Psoas muscle (tissue), 7 donors: ENCODE measurements at regions not wholly inside any gene's neighbourhood (a gene's known extent, or its start where the extent isn't known, plus 50 kb on each side); places are given as distances from the start of the nearest gene placed in this dataset.

ENCODE experiments used
- ATAC-seq, 4 donors: fragments of 200-7000 bp; cut with Tn5 transposase; one replicate each; pipeline ENCODE4 v1.9.1; 2020; ENCODE audit warnings: moderate library complexity in 3 of 4, mild to moderate bottlenecking in 2 of 4
- DNase-seq, 2 donors: peaks; one replicate each; pipeline ENCODE4 v3.0.0-alpha.2; 2020
- H3K27ac ChIP-seq: fragments of 200-600 bp; one replicate; pipeline ENCODE4 v1.8.0; 2022
- H3K27me3 ChIP-seq, 3 donors: fragments of 200-600 bp in 1 of 3; one replicate each; pipeline versions ENCODE4 v1.6.1 to v1.8.0; 2013 to 2022; ENCODE audit warnings: low read length in 2 of 3, mild to moderate bottlenecking in 2 of 3, moderate library complexity in 1 of 3; ENCODE audit not compliant: insufficient read depth in 3 of 3
- H3K36me3 ChIP-seq, 2 donors: fragments of 200-600 bp in 1 of 2; one replicate each; pipeline versions ENCODE4 v1.6.1 to v1.8.0; 2013 to 2022; ENCODE audit warnings: low read depth in 1 of 2, mild to moderate bottlenecking in 1 of 2, moderate library complexity in 1 of 2; ENCODE audit not compliant: insufficient read depth in 1 of 2
- H3K4me1 ChIP-seq: fragments of 200-600 bp; one replicate; pipeline ENCODE4 v1.8.0; 2022
- H3K4me3 ChIP-seq: fragments of 200-600 bp; one replicate; pipeline ENCODE4 v1.8.0; 2022; ENCODE audit warnings: mild to moderate bottlenecking
- H3K9me3 ChIP-seq: fragments of 200-600 bp; one replicate; pipeline ENCODE4 v1.8.0; 2022
- WGBS, 3 donors: extraction: QIAGEN DNeasy Blood & Tissue Kit; methylation state at CpG; one replicate each; pipeline versions ENCODE4 v1.1.6 to v1.1.7; 2013; 5-methylcytosine and 5-hydroxymethylcytosine counted together
- intact Hi-C, 2 donors: fragments of 100-400 bp; cut with DNase I; formaldehyde crosslinking; loops; one replicate each; pipeline versions ENCODE4 v1.11.0 to v1.14.2; 2022
- TF ChIP-seq, protein P1 (sequence below): fragments of 200-600 bp; IDR thresholded peaks from one replicate; pipeline ENCODE4 v1.8.0; 2022; ENCODE audit warnings: antibody characterized with exemption
- donor health status: healthy with polysubstance abuse.
- donor health status: DM: no; HTN: no; CAD: no; lungs with moderate emphysema.
- donor health status: Bipolar disorder and iron deficiency.
- donor health status: healthy.
- donor health status: DM: yes; HTN: yes; CAD: no.
- donor health status: DM: no; HTN: no; CAD: no.
- donor health status: DM: yes; HTN: yes; CAD: no.

DNA sequence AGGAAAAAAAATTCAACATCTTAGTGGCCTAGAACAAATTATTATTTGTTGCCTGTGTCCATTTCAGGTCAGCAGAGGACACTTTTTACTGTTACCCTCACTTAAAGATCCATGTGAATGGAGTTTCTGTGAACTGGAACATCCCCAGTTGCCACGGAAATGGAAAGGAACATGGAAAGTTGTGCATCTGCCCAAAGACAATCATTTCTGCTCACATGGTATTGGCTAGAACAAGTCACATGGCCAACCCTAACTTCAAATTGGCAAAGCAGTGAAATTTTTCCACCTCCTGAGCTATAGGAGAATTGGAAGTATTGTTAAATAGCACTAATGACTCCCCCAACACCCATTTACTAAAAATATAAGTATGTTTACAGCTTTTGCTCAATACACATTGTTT lies 71.2 kb upstream of the CCBE1 start:
- DNase-seq, result no peak
- no peaks in the 10 kb centered on the region for H3K36me3 ChIP-seq
- WGBS, 3 donors, result 49 to 58% (median 49%) methylated on average over 1 of the region's 1 CpG

DNA sequence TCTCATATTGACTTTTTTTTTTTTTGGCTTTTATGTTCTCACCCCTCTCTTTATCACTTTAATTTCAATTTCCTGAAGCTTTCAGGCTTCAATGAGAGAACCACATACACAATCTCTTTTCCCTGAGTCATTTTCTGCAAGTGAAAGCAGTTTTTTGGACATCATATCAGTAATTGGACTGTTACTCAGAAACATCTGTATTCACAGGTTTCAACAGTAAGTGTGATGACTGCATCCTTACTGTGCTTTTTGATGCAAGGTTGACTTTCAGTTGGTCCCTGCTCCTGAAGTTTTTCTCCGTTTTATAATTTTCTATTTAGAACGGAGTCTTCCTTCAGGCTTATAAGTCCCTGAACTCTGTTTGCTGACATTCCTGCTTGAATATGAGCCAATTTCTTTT lies 70.5 kb upstream of the CCBE1 start:
- Histone ChIP-seq H3K9me3 (no peaks in the 10 kb centered on the region), H3K4me1 (no peaks in the 10 kb centered on the region), H3K36me3 (no peaks in the 10 kb centered on the region), H3K4me3 (no peak overlapping the region), H3K27me3 (no peaks in the 10 kb centered on the region), H3K27ac (no peak overlapping the region)
- no peak for DNase-seq
- intact Hi-C loops, result no loop called here
- WGBS, 3 donors, result 83 to 88% (median 84%) methylated on average over 2 of the region's 2 CpGs
- TF ChIP-seq, protein P1, sequence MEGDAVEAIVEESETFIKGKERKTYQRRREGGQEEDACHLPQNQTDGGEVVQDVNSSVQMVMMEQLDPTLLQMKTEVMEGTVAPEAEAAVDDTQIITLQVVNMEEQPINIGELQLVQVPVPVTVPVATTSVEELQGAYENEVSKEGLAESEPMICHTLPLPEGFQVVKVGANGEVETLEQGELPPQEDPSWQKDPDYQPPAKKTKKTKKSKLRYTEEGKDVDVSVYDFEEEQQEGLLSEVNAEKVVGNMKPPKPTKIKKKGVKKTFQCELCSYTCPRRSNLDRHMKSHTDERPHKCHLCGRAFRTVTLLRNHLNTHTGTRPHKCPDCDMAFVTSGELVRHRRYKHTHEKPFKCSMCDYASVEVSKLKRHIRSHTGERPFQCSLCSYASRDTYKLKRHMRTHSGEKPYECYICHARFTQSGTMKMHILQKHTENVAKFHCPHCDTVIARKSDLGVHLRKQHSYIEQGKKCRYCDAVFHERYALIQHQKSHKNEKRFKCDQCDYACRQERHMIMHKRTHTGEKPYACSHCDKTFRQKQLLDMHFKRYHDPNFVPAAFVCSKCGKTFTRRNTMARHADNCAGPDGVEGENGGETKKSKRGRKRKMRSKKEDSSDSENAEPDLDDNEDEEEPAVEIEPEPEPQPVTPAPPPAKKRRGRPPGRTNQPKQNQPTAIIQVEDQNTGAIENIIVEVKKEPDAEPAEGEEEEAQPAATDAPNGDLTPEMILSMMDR, result no peak
- no peak for ATAC-seq

More for the DNA sequence above, 71.2 kb upstream of the CCBE1 start:
- Histone ChIP-seq H3K4me1 (no peaks in the 10 kb centered on the region), H3K9me3 (no peaks in the 10 kb centered on the region), H3K27ac (no peak overlapping the region), H3K27me3 (no peaks in the 10 kb centered on the region), H3K4me3 (no peak overlapping the region)
- no peak for ATAC-seq
- intact Hi-C loops, result no loop called here
- TF ChIP-seq, protein P1, result no peak

DNA sequence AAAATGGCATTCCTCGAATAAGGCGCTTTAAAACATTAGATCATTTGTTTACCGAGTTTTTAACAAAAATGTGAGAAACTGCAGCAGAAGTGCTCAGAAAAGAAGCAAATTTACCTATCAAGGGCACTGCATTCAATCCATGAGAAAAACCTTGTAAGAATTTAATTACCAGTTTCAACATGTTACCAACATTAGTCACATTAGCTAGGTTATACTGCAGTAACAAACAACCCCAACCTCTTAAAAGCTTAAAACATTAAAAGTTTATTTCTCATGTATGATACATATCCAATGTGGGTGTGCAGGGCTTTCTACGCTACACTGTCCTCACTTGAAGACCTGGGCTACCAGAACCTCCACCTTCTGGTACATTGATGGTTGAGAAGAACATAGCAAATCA lies 68.1 kb upstream of the CCBE1 start:
- no peak overlapping the region for H3K27ac ChIP-seq
- H3K4me1 ChIP-seq, result no peaks in the 10 kb centered on the region
- DNase-seq (no peak), ATAC-seq (no peak)
- TF ChIP-seq, protein P1, result no peak
- no peaks in the 10 kb centered on the region for H3K36me3 ChIP-seq
- intact Hi-C loops, result no loop called here
- H3K27me3 ChIP-seq, result no peaks in the 10 kb centered on the region
- 86 to 91% (median 89%) methylated on average over 4 of the region's 4 CpGs for WGBS, 3 donors
- H3K4me3 ChIP-seq, result no peak overlapping the region
- no peaks in the 10 kb centered on the region for H3K9me3 ChIP-seq

DNA sequence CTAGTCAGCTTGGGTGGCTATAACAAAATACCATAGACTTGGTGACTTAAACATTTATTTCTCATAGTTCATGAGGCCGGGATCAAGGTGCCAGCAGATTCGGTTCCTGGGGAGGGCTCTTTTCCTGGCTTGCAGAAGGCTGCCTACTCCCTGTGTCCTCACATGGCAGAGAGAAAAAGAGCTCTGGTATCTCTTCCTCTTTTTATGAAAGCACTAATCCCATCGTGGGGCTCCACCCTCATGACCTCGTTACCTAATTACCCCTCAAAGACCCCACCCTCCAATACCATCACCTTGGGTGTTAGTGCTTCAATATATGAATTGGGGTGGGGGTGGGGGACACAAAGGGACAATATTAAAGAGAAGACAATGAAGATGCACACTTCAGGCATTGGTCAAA lies 67.1 kb upstream of the CCBE1 start:
- intact Hi-C loops, result no loop called here
- DNase-seq, result no peak
- Histone ChIP-seq H3K4me3 (no peak overlapping the region), H3K4me1 (no peaks in the 10 kb centered on the region), H3K9me3 (no peaks in the 10 kb centered on the region), H3K27me3 (no peaks in the 10 kb centered on the region), H3K36me3 (no peaks in the 10 kb centered on the region), H3K27ac (no peak overlapping the region)
- 71 to 80% (median 71%) methylated on average over 4 of the region's 4 CpGs for WGBS, 3 donors
- TF ChIP-seq, protein P1, result no peak
- no peak for ATAC-seq

DNA sequence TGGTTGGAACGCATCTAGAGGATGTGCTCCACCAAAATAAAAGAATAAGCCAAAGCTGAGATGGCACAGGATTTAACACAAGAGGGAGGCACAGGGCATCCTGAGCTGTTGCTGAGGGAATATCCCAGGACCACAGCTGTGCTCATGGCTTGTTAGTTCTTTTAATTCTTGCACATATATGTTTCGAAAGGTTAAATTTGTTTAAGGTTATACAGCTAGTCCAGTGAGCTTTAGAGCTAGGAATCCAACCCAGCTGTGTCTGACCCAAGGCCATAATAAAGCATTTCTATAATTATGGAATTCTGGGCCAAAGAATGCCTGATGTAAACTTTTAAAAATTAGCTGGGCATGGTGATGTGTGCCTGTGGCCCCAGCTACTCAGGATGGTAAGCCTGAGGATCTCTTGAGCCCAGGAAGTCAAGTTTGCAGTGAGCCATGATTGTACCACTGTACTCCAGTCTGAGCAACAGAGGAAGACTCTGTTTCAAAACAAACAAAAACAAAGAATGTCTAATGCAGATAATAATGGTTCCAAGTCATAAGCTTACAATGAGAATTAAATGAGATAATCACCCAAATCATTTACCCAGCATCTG lies 66.4 kb upstream of the CCBE1 start:
- Histone ChIP-seq H3K27ac (no peak overlapping the region), H3K9me3 (no peaks in the 10 kb centered on the region), H3K4me1 (no peaks in the 10 kb centered on the region), H3K36me3 (no peaks in the 10 kb centered on the region), H3K4me3 (no peak overlapping the region), H3K27me3 (no peaks in the 10 kb centered on the region)
- TF ChIP-seq, protein P1, result no peak
- DNase-seq (no peak), ATAC-seq (no peak)
- WGBS, 3 donors, result 71 to 89% (median 72%) methylated on average over 2 of the region's 2 CpGs
- intact Hi-C loops, result no loop called here
